Right renal cortex interstitium (tissue), 3 donors: ENCODE measurements at regions not wholly inside any gene's neighbourhood (a gene's known extent, or its start where the extent isn't known, plus 50 kb on each side); places are given as distances from the start of the nearest gene placed in this dataset.

ENCODE experiments used
- DNase-seq, 3 donors: peaks; one replicate each; pipeline ENCODE4 v3.0.0-alpha.2; 2013; ENCODE audit warnings: low read depth in 3 of 3, low spot score in 2 of 3

DNA sequence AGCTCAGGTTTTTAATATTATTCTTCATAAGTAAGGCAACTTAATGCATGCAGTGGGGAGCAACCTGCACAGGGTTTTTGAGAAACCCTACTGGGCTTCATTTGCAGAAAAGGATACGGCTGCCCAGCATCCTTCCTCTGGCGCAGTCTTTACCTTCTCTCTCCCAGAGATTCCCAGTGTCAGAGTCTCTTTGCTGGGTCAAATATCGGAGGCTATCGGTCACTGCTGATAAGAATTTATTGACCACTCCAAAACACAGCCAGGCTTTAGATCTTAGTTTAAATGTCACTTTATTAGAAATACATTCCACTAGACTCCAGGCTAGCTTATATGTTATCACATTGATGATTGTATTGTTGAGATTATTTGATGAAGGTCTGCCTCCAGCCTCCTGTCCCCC lies 147.2 kb upstream of the CPSF6 start:
- no peak for DNase-seq

GRCh38 chr12:69094606-69095216 lies 144.7 kb upstream of the CPSF6 start:
- DNase-seq: no peak

DNA sequence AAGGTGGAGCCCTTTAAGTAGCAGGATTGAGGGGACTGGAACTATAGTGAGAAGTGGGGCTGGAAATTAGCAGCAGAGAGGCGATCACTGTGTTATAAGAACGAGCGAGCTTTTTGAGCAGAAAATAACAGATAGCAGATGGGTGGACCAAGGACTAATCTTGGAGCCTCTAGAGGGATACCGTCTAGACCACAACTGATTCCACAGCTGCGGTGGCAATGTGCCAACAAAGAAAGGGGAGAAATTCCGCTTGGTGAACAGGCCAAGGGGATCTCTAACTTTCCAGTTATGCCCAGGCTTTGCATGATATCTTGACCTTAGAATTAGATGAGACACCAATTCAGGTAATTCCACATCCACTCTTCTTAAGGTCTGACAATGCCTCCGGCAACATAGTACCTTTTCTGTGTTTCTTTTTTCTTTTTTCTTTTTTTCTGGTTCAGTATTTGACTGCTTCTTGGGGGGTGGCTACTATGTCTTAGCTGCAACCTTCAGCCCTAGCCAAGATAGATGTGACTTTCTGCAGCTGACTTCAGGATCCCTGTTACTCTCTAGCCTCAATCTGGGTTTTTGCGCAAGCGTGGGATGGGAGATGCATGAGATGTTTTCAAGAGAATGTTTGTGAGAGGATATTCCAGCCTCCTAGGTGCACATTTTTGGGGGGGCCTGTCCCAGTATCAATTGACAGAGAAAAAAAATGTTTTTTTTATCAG lies 143.4 kb upstream of the CPSF6 start:
- DNase-seq: no peak

- DNase-seq: no peak
Observed at GRCh38 chr12:69096669-69097335, 142.6 kb upstream of the CPSF6 start.

DNA sequence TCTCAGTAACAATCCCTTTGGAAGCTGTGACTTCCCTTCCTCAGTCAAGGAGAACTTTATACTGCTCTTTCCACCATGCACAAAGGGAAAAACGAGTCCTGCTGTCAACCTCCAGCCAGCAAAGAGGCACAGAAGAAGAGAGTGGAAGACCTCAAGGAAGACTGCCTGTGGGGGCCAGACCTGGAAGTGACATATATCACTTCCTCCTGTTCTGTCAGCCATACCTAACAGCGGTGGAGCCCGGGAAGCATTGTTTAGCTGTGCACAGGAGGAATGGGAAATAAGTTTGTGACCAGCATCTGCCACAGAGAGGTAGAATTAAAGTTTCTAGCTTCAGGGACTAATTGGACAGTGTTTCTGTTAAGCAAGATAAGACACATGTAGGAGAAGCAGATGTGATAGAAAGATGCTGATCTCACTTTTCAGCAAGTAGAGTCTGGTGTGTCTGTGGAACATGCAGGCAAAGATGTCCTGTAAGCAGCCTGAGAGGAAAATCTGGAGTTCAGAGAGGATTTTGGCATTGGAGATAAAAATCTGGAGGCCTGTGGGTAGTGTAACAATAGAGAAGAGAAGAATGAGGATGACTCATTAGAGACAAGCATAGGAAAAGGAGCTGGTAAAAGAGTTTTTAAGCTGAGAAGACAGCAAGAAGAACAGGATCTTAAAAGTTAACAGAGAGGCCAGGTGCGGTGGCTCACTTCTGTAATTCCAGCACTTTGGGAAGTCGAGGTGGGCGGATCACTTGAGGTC lies 141.6 kb upstream of the CPSF6 start:
- no peak for DNase-seq

DNA sequence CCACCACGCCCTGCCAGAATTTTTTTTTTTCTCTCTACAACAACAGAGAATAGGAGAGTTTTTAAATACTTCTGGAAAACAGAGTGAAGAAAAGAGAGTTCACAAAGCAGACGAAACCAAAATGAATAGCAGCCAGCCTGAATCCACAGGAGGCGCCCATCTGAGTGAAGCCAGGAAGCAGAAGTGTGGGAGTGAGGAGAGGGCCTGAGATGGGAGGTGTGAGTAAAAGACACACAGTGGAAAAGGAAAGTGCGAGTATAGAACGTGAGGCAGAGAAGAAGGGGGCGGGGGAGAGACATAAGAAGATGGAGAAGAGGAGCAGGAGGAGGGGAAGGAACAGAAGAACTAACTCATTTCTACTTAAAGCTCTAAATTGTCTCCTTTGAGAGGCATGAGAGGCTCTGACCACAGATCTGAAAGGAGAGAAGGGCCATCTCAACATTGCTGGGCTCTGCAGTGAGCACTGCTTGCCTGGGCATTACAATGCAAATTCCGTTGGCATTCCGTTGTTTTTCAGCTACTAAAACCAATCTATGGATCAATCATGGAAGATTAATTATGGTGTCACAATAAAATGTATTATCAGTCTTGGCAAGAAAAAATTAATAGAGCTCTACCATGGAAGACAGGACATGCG lies 140.1 kb upstream of the CPSF6 start:
- no peak for DNase-seq

GRCh38 chr12:69101505-69101904 lies 137.9 kb upstream of the CPSF6 start:
- DNase-seq: no peak

DNA sequence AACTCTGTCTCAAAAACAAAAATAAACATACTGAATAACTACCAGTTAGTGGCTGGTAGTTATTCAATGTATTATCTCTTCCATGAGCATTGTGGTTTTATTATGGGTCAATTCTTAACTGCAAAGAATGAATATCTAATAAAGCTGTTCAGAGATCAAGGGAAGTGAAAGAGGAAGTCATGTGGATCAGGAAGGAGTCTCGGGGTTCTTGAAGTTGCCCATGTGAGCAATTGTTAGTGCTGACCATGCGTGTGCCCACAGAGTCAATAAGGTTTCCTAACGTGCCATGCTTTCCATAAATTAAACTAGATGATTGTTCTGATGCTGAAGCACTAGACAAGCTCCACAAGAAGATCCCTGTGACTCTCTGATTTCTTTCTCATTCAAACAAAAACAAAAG lies 136.5 kb upstream of the CPSF6 start:
- no peak for DNase-seq

GRCh38 chr12:69105101-69105962 lies 134.0 kb upstream of the CPSF6 start:
- DNase-seq: peak; percentile 53 to 69 (median 63)

DNA sequence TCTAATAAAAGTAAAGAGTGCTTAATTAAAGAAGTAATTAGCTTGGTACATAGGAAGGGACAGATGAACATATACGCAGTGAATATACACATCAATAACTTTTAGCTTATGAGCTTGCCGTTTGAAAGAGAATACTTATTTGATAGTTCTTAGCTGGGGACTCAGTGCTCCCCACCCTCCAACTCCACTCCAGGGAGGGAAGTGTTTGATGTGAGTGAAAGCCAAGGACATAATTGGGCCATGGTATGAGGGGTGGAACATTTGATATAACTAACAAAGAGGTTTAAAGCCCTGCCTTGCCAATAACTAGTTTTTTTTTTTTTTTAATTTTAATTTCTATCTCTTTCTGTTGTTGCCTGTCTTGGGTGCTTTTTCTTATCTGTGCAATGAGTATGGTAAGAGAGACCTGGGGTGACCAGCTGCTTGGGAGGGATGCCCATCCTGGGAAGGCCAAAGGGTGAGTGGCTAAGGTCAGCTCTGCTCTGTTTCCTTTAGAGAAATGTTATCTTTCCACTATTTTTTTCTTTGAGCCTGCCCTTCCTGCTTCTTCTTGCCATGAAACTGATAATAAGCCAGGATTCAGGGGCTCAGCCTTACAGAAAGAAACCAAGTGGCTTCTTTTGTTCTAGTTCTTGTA lies 132.8 kb upstream of the CPSF6 start:
- no peak for DNase-seq

DNA sequence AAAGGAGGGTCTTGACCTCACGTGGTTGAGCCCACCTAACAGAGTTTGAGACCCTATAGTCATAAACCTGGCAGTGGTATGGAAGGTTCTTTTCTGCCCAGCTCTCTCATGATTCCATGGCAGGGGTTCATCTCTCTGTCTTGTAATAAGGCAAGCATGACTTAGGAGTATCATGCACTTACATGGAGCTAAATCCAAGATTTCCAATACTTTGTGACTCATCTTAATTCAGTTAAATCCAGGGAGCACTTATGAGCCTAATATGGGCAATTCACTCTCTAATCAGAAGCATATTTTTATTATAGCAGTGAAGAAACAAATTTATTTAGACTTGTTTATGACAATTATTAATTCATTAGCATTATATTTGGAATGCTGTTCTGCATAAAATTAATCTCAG lies 131.8 kb upstream of the CPSF6 start:
- no peak for DNase-seq

- DNase-seq: no peak
Observed at GRCh38 chr12:69108037-69108436, 131.3 kb upstream of the CPSF6 start.

GRCh38 chr12:69112616-69113015 lies 126.8 kb upstream of the CPSF6 start:
- DNase-seq: no peak

DNA sequence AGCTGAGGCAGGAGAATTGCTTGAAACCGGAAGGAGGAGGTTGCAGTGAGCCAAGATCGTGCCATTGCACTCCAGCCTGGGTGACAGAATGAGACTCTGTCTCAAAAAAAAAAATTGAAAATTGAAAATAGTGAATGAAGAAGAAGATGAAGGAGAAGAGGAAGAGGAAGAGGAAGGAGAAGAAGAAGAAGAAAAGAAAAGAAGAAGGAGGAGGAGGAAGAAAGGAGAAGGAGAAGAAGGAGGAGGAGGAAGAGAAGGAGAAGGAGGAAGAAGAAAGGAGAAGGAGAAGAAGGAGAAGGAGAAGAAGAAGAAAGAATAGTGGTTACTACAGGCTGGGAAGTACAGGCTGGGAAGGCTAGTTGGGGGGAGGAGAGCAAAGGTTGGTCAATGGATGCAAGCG lies 124.3 kb upstream of the CPSF6 start:
- DNase-seq: no peak

- no peak for DNase-seq
Observed at GRCh38 chr12:69115951-69116350, 123.4 kb upstream of the CPSF6 start.

GRCh38 chr12:69117566-69118266 lies 121.7 kb upstream of the CPSF6 start:
- no peak for DNase-seq

GRCh38 chr12:69118516-69118915 lies 120.9 kb upstream of the CPSF6 start:
- no peak for DNase-seq

GRCh38 chr12:69119770-69120169 lies 119.6 kb upstream of the CPSF6 start:
- DNase-seq: no peak

DNA sequence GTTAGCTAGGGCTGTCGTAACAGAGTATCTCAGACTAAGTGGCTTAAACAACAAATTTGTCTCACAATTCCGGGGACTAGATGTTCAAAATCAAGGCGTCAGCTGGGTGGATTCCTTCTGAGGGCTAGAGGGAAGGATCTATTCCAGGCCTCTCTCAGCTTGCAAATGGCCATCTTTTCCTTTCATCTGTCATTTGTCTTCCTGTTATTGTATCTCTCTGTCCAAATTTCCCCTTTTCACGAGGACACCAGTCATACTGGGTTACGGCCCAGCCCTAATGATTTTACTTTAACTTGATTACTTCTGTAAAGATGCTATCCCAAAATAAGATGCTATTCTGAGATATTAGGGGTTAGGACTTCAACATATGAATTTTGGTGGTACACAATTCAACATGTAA lies 119.0 kb upstream of the CPSF6 start:
- DNase-seq: no peak
